Panc1 (cell line): ENCODE measurements at regions not wholly inside any gene's neighbourhood (a gene's known extent, or its start where the extent isn't known, plus 50 kb on each side); places are given as distances from the start of the nearest gene placed in this dataset.
"Not testable (repeated sequence)": the region's sequence is repeated elsewhere in the genome, so short reads cannot be mapped to it uniquely, and the experiment has no call there.

Experiments
- ATAC-seq: fragments of 200-7000 bp; cut with Tn5 transposase; 2 replicates; pipeline ENCODE4 v1.9.1; 2020; ENCODE audit warnings: mild to moderate bottlenecking, moderate library complexity
- BruUV-seq: library from RNA; stranded (reverse); fragments of 400-500 nt; replicated peaks from 2 replicates; lab custom pipeline; 2021; lab: Mats Ljungman, UMichigan
- CTCF ChIA-PET: fragments of 300-600 bp; sonication (Branson Sonifier 250); formaldehyde crosslinking; loops from one replicate; lab custom pipeline; 2022; ENCODE audit warnings: antibody characterized with exemption; lab: Charles Lee
- POLR2A ChIA-PET: fragments of 300-600 bp; sonication (Branson Sonifier 250); formaldehyde crosslinking; loops from one replicate; lab custom pipeline; 2022; ENCODE audit warnings: antibody characterized with exemption; lab: Charles Lee
- DNase-seq: peaks from one replicate; pipeline ENCODE4 v3.0.0-alpha.2; 2010; ENCODE audit warnings: low read depth, low spot score
- H3K27ac ChIP-seq: 2 replicates; pipeline ENCODE4 v1.5.1; 2011; ENCODE audit warnings: mild to moderate bottlenecking, low read length, inconsistent platforms
- H3K27me3 ChIP-seq: fragments of 200-500 bp; sonication (Bioruptor generic); 2 replicates; pipeline ENCODE4 v1.6.0; 2014; ENCODE audit warnings: low read length, inconsistent platforms; ENCODE audit not compliant: control insufficient read depth, insufficient read depth
- H3K36me3 ChIP-seq: fragments of 200-500 bp; sonication (Bioruptor generic); 2 replicates; pipeline ENCODE4 v1.5.1; 2014; ENCODE audit warnings: inconsistent platforms, mild to moderate bottlenecking, low read length, moderate library complexity; ENCODE audit not compliant: control insufficient read depth, insufficient read depth
- H3K4me1 ChIP-seq: 2 replicates; pipeline ENCODE4 v1.5.1; 2011; ENCODE audit warnings: inconsistent platforms, mild to moderate bottlenecking, low read length, moderate library complexity; ENCODE audit not compliant: control insufficient read depth, insufficient read depth
- H3K4me3 ChIP-seq, 2 experiments: 2 replicates each; pipeline ENCODE4 v1.5.1; 2011 to 2012; ENCODE audit warnings: low read depth in 2 of 2, low read length in 2 of 2, mild to moderate bottlenecking in 2 of 2, inconsistent platforms in 1 of 2, moderate library complexity in 1 of 2
- H3K9me3 ChIP-seq: fragments of 200-500 bp; sonication (Bioruptor generic); 2 replicates; pipeline ENCODE4 v1.5.1; 2014; ENCODE audit warnings: low read depth, mild to moderate bottlenecking, inconsistent platforms, low read length, moderate library complexity; ENCODE audit not compliant: control insufficient read depth, insufficient read depth
- POLR2AphosphoS5 ChIP-seq: IDR thresholded peaks from 2 replicates; pipeline ENCODE4 v1.6.1; 2012; ENCODE audit warnings: mild to moderate bottlenecking, low read depth, low read length, moderate library complexity
- SIN3A ChIP-seq: IDR thresholded peaks from 2 replicates; pipeline ENCODE4 v1.6.1; 2012; ENCODE audit warnings: low read depth, mild to moderate bottlenecking, low read length, moderate library complexity, borderline replicate concordance; ENCODE audit not compliant: insufficient read depth
- TCF7L2 ChIP-seq: IDR thresholded peaks from 2 replicates; pipeline ENCODE4 v1.6.1; 2011; ENCODE audit warnings: mild to moderate bottlenecking, low read depth, low read length, inconsistent platforms
- in situ Hi-C: cut with HindIII; loops from 2 replicates; pipeline ENCODE4 v1.10.0; 2016; ENCODE audit warnings: low sequenced_read_pairs, low pct_unique_long_range_greater_than_20kb
- intact Hi-C: fragments of 100-400 bp; cut with micrococcal nuclease; formaldehyde crosslinking; loops from one replicate; pipeline ENCODE4 v1.10.0; 2022; ENCODE audit not compliant: unreplicated experiment
- TF ChIP-seq, protein P1 (sequence below), 2 experiments: IDR thresholded peaks; 2 replicates each; pipeline ENCODE4 v1.6.1; 2011 to 2012; ENCODE audit warnings: low read depth in 2 of 2, control low read depth in 1 of 2, low read length in 1 of 2, mild to moderate bottlenecking in 1 of 2, moderate library complexity in 1 of 2; ENCODE audit not compliant: insufficient read depth in 1 of 2
- TF ChIP-seq, protein P2 (sequence below): fragments of 450-650 bp; IDR thresholded peaks from 2 replicates; pipeline ENCODE4 v1.5.1; 2017; ENCODE audit warnings: mild to moderate bottlenecking

DNA sequence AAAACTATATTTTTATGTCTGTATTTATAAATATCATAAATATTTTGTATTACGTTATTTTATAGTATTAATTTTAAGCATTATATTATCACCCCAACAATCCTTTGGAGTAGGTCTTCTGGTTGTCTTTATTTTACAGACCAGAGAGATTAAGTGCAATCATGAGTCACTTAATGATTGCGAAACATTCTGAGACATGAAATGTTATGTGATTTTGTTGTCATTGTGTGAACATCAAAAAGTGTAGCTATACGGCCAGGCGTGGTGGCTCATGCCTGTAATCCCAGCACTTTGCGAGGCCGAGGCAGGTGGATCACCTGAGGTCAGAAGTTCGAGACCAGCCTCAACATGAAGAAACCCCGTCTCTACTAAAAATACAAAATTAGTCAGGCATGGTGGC lies 178.8 kb upstream of the NR2F2 start:
- DNase-seq, ATAC-seq, H3K27me3 ChIP-seq, H3K27ac ChIP-seq, in situ Hi-C loops, H3K4me1 ChIP-seq, BruUV-seq, H3K36me3 ChIP-seq, H3K4me3 ChIP-seq, intact Hi-C loops, POLR2A ChIA-PET, H3K9me3 ChIP-seq: not testable (repeated sequence)
- CTCF ChIA-PET = interaction anchor here (0.7 kb wide), 1 partner anchor 809 kb away, joined by 5 read pairs; no protein-coding TSS in a partner anchor

- POLR2A ChIA-PET = no interaction called here
These were observed 176.6 kb upstream of the NR2F2 start for GRCh38 chr15:96153929-96154328.

DNA sequence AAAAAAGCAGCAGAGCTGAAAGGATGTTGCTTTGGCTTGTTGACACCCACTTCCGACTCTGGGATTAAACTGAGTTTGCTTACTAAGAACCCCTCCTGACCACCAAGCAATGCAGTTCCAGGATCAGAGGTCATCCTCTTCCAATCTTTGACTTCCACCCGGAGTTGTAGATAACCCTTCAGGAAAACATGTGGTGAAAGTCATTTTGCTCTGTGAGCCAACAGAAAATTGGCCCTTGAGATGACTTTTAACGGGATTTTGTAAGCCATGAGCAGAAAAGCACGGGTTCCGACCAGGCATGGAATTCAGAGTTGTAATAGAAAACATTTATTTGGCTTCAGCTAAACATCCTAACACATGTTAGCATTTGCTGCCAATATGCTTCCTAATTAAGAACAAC lies 171.6 kb upstream of the NR2F2 start:
- CTCF ChIA-PET = no interaction called here
- DNase-seq (no peak), ATAC-seq (no peak)
- intact Hi-C loops (no loop called here), in situ Hi-C loops (no loop called here)
- no TSS peak for BruUV-seq
- Histone ChIP-seq H3K4me1 (no peaks in the 10 kb centered on the region), H3K4me3 (no peak overlapping the region), H3K27ac (no peak overlapping the region), H3K9me3 (no peaks in the 10 kb centered on the region), H3K27me3 (no peaks in the 10 kb centered on the region), H3K36me3 (no peaks in the 10 kb centered on the region)
- POLR2A ChIA-PET = no interaction called here
- TF ChIP-seq, protein P1, sequence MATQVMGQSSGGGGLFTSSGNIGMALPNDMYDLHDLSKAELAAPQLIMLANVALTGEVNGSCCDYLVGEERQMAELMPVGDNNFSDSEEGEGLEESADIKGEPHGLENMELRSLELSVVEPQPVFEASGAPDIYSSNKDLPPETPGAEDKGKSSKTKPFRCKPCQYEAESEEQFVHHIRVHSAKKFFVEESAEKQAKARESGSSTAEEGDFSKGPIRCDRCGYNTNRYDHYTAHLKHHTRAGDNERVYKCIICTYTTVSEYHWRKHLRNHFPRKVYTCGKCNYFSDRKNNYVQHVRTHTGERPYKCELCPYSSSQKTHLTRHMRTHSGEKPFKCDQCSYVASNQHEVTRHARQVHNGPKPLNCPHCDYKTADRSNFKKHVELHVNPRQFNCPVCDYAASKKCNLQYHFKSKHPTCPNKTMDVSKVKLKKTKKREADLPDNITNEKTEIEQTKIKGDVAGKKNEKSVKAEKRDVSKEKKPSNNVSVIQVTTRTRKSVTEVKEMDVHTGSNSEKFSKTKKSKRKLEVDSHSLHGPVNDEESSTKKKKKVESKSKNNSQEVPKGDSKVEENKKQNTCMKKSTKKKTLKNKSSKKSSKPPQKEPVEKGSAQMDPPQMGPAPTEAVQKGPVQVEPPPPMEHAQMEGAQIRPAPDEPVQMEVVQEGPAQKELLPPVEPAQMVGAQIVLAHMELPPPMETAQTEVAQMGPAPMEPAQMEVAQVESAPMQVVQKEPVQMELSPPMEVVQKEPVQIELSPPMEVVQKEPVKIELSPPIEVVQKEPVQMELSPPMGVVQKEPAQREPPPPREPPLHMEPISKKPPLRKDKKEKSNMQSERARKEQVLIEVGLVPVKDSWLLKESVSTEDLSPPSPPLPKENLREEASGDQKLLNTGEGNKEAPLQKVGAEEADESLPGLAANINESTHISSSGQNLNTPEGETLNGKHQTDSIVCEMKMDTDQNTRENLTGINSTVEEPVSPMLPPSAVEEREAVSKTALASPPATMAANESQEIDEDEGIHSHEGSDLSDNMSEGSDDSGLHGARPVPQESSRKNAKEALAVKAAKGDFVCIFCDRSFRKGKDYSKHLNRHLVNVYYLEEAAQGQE (IDR thresholded peaks at IDR 0.05; ENCODE audit: insufficient read depth in 1 of 2, low read depth in 2 of 2, low read length in 1 of 2) = no peak
- TF ChIP-seq POLR2AphosphoS5 (no peak), TCF7L2 (no peak), SIN3A (no peak)
- TF ChIP-seq, protein P2, sequence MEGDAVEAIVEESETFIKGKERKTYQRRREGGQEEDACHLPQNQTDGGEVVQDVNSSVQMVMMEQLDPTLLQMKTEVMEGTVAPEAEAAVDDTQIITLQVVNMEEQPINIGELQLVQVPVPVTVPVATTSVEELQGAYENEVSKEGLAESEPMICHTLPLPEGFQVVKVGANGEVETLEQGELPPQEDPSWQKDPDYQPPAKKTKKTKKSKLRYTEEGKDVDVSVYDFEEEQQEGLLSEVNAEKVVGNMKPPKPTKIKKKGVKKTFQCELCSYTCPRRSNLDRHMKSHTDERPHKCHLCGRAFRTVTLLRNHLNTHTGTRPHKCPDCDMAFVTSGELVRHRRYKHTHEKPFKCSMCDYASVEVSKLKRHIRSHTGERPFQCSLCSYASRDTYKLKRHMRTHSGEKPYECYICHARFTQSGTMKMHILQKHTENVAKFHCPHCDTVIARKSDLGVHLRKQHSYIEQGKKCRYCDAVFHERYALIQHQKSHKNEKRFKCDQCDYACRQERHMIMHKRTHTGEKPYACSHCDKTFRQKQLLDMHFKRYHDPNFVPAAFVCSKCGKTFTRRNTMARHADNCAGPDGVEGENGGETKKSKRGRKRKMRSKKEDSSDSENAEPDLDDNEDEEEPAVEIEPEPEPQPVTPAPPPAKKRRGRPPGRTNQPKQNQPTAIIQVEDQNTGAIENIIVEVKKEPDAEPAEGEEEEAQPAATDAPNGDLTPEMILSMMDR = no peak

More at GRCh38 chr15:96153929-96154328, 176.6 kb upstream of the NR2F2 start:
- in situ Hi-C loops (no loop called here), intact Hi-C loops (no loop called here)
- H3K36me3 ChIP-seq = no peaks in the 10 kb centered on the region
- no peaks in the 10 kb centered on the region for H3K4me1 ChIP-seq
- TF ChIP-seq, protein P1 (IDR thresholded peaks at IDR 0.05; ENCODE audit: insufficient read depth in 1 of 2, low read depth in 2 of 2, low read length in 1 of 2) = no peak
- no peak for TF ChIP-seq POLR2AphosphoS5
- TF ChIP-seq SIN3A = no peak
- TF ChIP-seq, protein P2 = no peak
- TF ChIP-seq TCF7L2 = no peak
- no TSS peak for BruUV-seq
- no peaks in the 10 kb centered on the region for H3K27me3 ChIP-seq
- DNase-seq = no peak
- no peak for ATAC-seq
- H3K4me3 ChIP-seq = no peak overlapping the region
- H3K27ac ChIP-seq = no peak overlapping the region
- CTCF ChIA-PET = no interaction called here
- no peaks in the 10 kb centered on the region; the same call in 1 of the 2 replicates for H3K9me3 ChIP-seq
